ENCODE measurements at regions not wholly inside any gene's neighbourhood (a gene's known extent, or its start where the extent isn't known, plus 50 kb on each side); places are given as distances from the start of the nearest gene placed in this dataset.

GRCh38 chr1:170864876-170865538, 70.3 kb upstream of the MROH9 start:
- H4K20me1 ChIP-seq (ENCODE audit: insufficient read depth, low read length) = no peaks in the 10 kb centered on the region

GRCh38 chr1:170866646-170867045, 68.7 kb upstream of the MROH9 start:
- Histone ChIP-seq H2AFZ (ENCODE audit: low read depth, low read length) (no peak overlapping the region), H3K79me2 (ENCODE audit: insufficient read depth, low read length) (no peaks in the 10 kb centered on the region), H3K4me3 (ENCODE audit: insufficient read depth, low read depth, low read length) (no peak overlapping the region), H3K9me3 (ENCODE audit: insufficient read depth, low read depth, low read length) (no peaks in the 10 kb centered on the region), H3K36me3 (ENCODE audit: insufficient read depth, low read length) (no peaks in the 10 kb centered on the region), H3K9ac (ENCODE audit: low read length) (no peak overlapping the region), H3K27me3 (ENCODE audit: insufficient read depth, low read length) (no peaks in the 10 kb centered on the region), H3K27ac (ENCODE audit: low read depth, low read length) (no peak overlapping the region), H4K20me1 (ENCODE audit: insufficient read depth, low read length) (no peaks in the 10 kb centered on the region), H3K4me2 (ENCODE audit: low read length) (no peak overlapping the region), H3K4me1 (ENCODE audit: insufficient read depth, low read length) (no peaks in the 10 kb centered on the region)
- Mint-ChIP-seq H3K4me3 (ENCODE audit: unreplicated experiment) (no peak overlapping the region), H3K9me3 (ENCODE audit: unreplicated experiment) (no peaks in the 10 kb centered on the region), H3K27ac (ENCODE audit: unreplicated experiment) (no peak overlapping the region), H3K4me1 (ENCODE audit: low read depth, unreplicated experiment) (no peaks in the 10 kb centered on the region), H3K27me3 (ENCODE audit: low read depth, unreplicated experiment) (no peaks in the 10 kb centered on the region), H3K36me3 (ENCODE audit: low read depth, unreplicated experiment) (no peaks in the 10 kb centered on the region)
- DNase-seq (ENCODE audit: low read depth) (no peak), FAIRE-seq (no peak)
- TF ChIP-seq CTCF (IDR thresholded peaks at IDR 0.05; ENCODE audit: insufficient read depth, low read depth, low read length) = no peak
- no peak for TF ChIP-seq EZH2 (IDR thresholded peaks at IDR 0.05; ENCODE audit: insufficient read depth, low read length)

More at GRCh38 chr1:170864876-170865538, 70.3 kb upstream of the MROH9 start:
- Mint-ChIP-seq H3K27ac (ENCODE audit: unreplicated experiment) (no peak overlapping the region), H3K36me3 (ENCODE audit: low read depth, unreplicated experiment) (no peaks in the 10 kb centered on the region), H3K4me3 (ENCODE audit: unreplicated experiment) (no peak overlapping the region), H3K9me3 (ENCODE audit: unreplicated experiment) (no peaks in the 10 kb centered on the region), H3K4me1 (ENCODE audit: low read depth, unreplicated experiment) (no peaks in the 10 kb centered on the region), H3K27me3 (ENCODE audit: low read depth, unreplicated experiment) (no peaks in the 10 kb centered on the region)
- FAIRE-seq (no peak), DNase-seq (ENCODE audit: low read depth) (no peak)
- H3K4me2 ChIP-seq (ENCODE audit: low read length) = no peak overlapping the region
- no peak overlapping the region for H2AFZ ChIP-seq (ENCODE audit: low read depth, low read length)
- TF ChIP-seq EZH2 (IDR thresholded peaks at IDR 0.05; ENCODE audit: insufficient read depth, low read length) = no peak
- TF ChIP-seq CTCF (IDR thresholded peaks at IDR 0.05; ENCODE audit: insufficient read depth, low read depth, low read length) = no peak
- no peak overlapping the region for H3K4me3 ChIP-seq (ENCODE audit: insufficient read depth, low read depth, low read length)
- no peak overlapping the region for H3K9ac ChIP-seq (ENCODE audit: low read length)
- no peaks in the 10 kb centered on the region for H3K27me3 ChIP-seq (ENCODE audit: insufficient read depth, low read length)
- no peaks in the 10 kb centered on the region for H3K4me1 ChIP-seq (ENCODE audit: insufficient read depth, low read length)
- no peaks in the 10 kb centered on the region for H3K79me2 ChIP-seq (ENCODE audit: insufficient read depth, low read length)
- no peaks in the 10 kb centered on the region for H3K36me3 ChIP-seq (ENCODE audit: insufficient read depth, low read length)
- H3K9me3 ChIP-seq (ENCODE audit: insufficient read depth, low read depth, low read length) = no peaks in the 10 kb centered on the region
- H3K27ac ChIP-seq (ENCODE audit: low read depth, low read length) = no peak overlapping the region

- H3K27me3 ChIP-seq (ENCODE audit: insufficient read depth, low read length) = no peaks in the 10 kb centered on the region
- Mint-ChIP-seq H3K27ac (ENCODE audit: unreplicated experiment) (no peak overlapping the region), H3K9me3 (ENCODE audit: unreplicated experiment) (no peaks in the 10 kb centered on the region), H3K4me1 (ENCODE audit: low read depth, unreplicated experiment) (no peaks in the 10 kb centered on the region), H3K4me3 (ENCODE audit: unreplicated experiment) (no peak overlapping the region), H3K27me3 (ENCODE audit: low read depth, unreplicated experiment) (no peaks in the 10 kb centered on the region), H3K36me3 (ENCODE audit: low read depth, unreplicated experiment) (no peaks in the 10 kb centered on the region)
- H3K4me1 ChIP-seq (ENCODE audit: insufficient read depth, low read length) = no peaks in the 10 kb centered on the region
- H3K79me2 ChIP-seq (ENCODE audit: insufficient read depth, low read length) = no peaks in the 10 kb centered on the region
- no peak overlapping the region for H3K9ac ChIP-seq (ENCODE audit: low read length)
- H3K36me3 ChIP-seq (ENCODE audit: insufficient read depth, low read length) = no peaks in the 10 kb centered on the region
- no peak for TF ChIP-seq EZH2 (IDR thresholded peaks at IDR 0.05; ENCODE audit: insufficient read depth, low read length)
- TF ChIP-seq CTCF (IDR thresholded peaks at IDR 0.05; ENCODE audit: insufficient read depth, low read depth, low read length) = no peak
- H3K4me2 ChIP-seq (ENCODE audit: low read length) = no peak overlapping the region
- H2AFZ ChIP-seq (ENCODE audit: low read depth, low read length) = no peak overlapping the region
- no peak overlapping the region for H3K27ac ChIP-seq (ENCODE audit: low read depth, low read length)
- FAIRE-seq (no peak), DNase-seq (ENCODE audit: low read depth) (no peak)
- no peaks in the 10 kb centered on the region for H4K20me1 ChIP-seq (ENCODE audit: insufficient read depth, low read length)
- H3K4me3 ChIP-seq (ENCODE audit: insufficient read depth, low read depth, low read length) = no peak overlapping the region
- no peaks in the 10 kb centered on the region for H3K9me3 ChIP-seq (ENCODE audit: insufficient read depth, low read depth, low read length)
These were observed 63.5 kb upstream of the MROH9 start for GRCh38 chr1:170871868-170872267.

Data from astrocyte (in vitro differentiated cells and primary cell).